Amniotic epithelial cell (primary cell): ENCODE measurements at regions not wholly inside any gene's neighbourhood (a gene's known extent, or its start where the extent isn't known, plus 50 kb on each side); places are given as distances from the start of the nearest gene placed in this dataset.
"Not testable (repeated sequence)": the region's sequence is repeated elsewhere in the genome, so short reads cannot be mapped to it uniquely, and the experiment has no call there.

ENCODE experiments used
- DNase-seq: peaks from one replicate; pipeline ENCODE4 v3.0.0-alpha.2; 2010; ENCODE audit warnings: low read depth

DNA sequence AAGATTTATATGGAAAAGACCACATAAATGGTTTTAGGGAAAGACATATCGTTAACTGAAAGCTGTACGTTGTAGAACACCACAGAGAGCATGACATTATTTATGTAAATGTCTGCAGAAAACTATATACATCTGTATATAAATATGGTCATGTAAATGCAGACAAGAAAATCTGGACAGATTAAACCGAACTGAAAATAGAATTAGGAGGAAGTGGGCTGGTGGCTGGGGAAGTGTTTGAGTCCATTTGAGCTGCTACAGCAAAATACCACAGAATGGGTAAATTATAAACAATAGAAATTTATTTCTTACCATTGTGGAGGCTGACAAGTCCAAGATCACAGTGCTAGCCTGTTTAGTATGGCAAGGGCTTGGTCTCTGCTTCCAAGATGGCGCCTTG is 56.3 kb upstream of the USP6NL start:
- no peak for DNase-seq

DNA sequence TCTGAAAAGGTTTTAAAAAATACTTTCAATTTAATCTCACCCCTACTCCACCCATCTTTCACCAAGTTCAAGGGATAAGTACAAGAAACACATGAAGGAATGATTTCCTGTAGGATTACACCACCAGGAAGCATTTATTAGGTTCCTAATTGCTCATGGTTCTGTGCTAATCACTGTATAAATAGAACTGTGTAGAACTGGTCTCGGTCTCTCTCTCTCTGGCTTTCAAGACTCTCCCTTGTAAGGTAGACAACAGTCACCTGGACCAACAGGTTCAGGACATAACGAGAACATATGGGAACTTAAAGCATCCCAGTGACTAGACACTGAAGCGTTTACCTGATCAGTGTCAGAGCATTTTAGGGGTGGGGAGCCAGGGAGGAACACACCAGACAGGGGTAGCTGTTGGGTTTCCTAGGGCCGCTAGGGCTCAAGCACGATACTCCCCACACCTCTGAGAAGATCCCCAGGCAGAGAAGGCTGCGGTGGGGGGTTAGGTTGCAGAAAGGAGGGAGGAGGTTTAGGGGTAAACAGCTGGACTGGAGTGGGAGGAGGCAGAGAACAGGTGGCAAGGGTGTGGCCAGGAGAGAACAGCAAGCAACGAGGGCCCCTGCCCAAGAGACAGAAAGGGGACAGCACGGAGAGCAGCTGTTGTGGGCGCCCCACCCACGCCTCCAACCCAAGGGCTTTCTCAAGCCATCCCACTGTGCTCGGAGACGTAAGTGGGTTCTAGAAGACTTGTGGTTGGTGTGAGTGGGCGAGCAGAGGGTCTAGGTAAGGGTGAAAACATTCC is 52.5 kb upstream of the USP6NL start:
- no peak for DNase-seq

DNA sequence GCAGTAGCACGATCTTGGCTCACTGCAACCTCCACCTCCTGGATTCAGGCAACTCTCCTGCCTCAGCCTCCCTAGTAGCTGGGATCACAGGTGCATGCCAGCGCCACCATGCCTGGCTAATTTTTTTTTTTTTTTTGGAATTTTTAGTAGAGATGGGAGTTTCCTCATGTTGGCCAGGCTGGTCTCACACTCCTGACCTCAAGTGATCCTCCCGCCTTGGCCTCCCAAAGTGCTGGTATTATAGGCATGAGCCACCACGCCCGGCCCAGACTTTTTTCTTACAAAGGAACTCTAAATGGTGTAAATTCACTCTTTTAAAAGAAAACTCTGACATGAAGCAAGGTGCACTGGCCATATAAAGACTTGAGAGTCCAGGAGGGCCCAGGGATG is 51.7 kb upstream of the USP6NL start:
- not testable (repeated sequence) for DNase-seq

DNA sequence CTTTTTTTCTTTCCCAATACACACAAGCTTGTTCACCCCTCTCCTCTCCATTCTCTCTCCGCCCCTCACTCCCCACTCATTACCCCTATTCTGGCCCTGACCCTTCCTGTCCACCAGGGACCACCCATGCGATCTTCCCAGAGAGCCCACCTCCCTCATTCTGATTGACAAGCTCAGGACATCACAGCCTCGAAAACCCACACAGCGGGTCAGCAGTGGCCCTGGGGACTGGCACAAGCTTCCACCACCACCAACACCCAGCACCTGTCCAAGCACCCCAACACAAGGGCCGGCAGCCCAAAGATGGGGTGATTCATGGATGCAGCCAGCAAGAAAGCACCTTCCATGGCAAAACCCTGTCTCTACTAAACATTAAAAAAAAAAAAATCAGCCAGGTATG is 50.0 kb upstream of the USP6NL start:
- DNase-seq = no peak
